Dedifferentiated amniotic fluid mesenchymal stem cell (primary cell): ENCODE measurements at regions not wholly inside any gene's neighbourhood (a gene's known extent, or its start where the extent isn't known, plus 50 kb on each side); places are given as distances from the start of the nearest gene placed in this dataset.
"Not testable (repeated sequence)": the region's sequence is repeated elsewhere in the genome, so short reads cannot be mapped to it uniquely, and the experiment has no call there.

Experiments
- DNase-seq: peaks from one replicate; pipeline ENCODE4 v3.0.0-alpha.2; 2016; ENCODE audit errors: extremely low spot score

- not testable (repeated sequence) for DNase-seq
These were observed 116.1 kb upstream of the GJE1 start for GRCh38 chr6:142016666-142017065.

GRCh38 chr6:142015463-142015862 lies 117.3 kb upstream of the GJE1 start:
- DNase-seq, result not testable (repeated sequence)

- no peak for DNase-seq
These were observed 117.7 kb upstream of the GJE1 start for GRCh38 chr6:142015011-142015410.

GRCh38 chr6:142014515-142014914 lies 118.2 kb upstream of the GJE1 start:
- DNase-seq, result peak; percentile 74

GRCh38 chr6:142013875-142014495 lies 118.7 kb upstream of the GJE1 start:
- no peak for DNase-seq

GRCh38 chr6:142013287-142013686 lies 119.4 kb upstream of the GJE1 start:
- DNase-seq, result peak; percentile 80

GRCh38 chr6:142011775-142012174 lies 121.0 kb upstream of the GJE1 start:
- no peak for DNase-seq

GRCh38 chr6:142011156-142011555 lies 121.6 kb upstream of the GJE1 start:
- DNase-seq, result no peak

GRCh38 chr6:142009647-142010046 lies 123.1 kb upstream of the GJE1 start:
- DNase-seq, result peak; percentile 20

- no peak for DNase-seq
These were observed 123.9 kb upstream of the GJE1 start for GRCh38 chr6:142008781-142009180.

- no peak for DNase-seq
These were observed 124.5 kb upstream of the GJE1 start for GRCh38 chr6:142008016-142008735.

- DNase-seq, result no peak
These were observed 127.7 kb upstream of the GJE1 start for GRCh38 chr6:142005021-142005420.

- DNase-seq, result no peak
These were observed 129.8 kb upstream of the GJE1 start for GRCh38 chr6:142002825-142003405.

GRCh38 chr6:141996823-141997222 lies 135.9 kb upstream of the GJE1 start:
- DNase-seq, result no peak

- DNase-seq, result no peak
These were observed 140.6 kb upstream of the GJE1 start for GRCh38 chr6:141992109-141992508.

GRCh38 chr6:141990840-141991239 lies 141.9 kb upstream of the GJE1 start:
- DNase-seq, result no peak

GRCh38 chr6:141989706-141989959 lies 143.1 kb upstream of the GJE1 start:
- DNase-seq, result no peak

GRCh38 chr6:141988954-141989705 lies 143.6 kb upstream of the GJE1 start:
- DNase-seq, result peak; percentile 51

GRCh38 chr6:141988327-141988726 lies 144.4 kb upstream of the GJE1 start:
- DNase-seq, result no peak

- no peak for DNase-seq
These were observed 146.3 kb upstream of the GJE1 start for GRCh38 chr6:141986457-141986856.

- no peak for DNase-seq
These were observed 151.5 kb upstream of the GJE1 start for GRCh38 chr6:141981190-141981589.

GRCh38 chr6:141977782-141978181 lies 154.9 kb upstream of the GJE1 start:
- DNase-seq, result no peak

GRCh38 chr6:141976994-141977393 lies 155.7 kb upstream of the GJE1 start:
- no peak for DNase-seq
